GM23338 (cell line): ENCODE measurements at regions not wholly inside any gene's neighbourhood (a gene's known extent, or its start where the extent isn't known, plus 50 kb on each side); places are given as distances from the start of the nearest gene placed in this dataset.

Experiments used
- CREB1 ChIP-seq: fragments of 250-450 bp; sonication (Bioruptor Pico); IDR thresholded peaks from 2 replicates; pipeline ENCODE4 v1.5.0; 2020; ENCODE audit warnings: low read depth, mild to moderate bottlenecking, moderate library complexity
- CTCF ChIP-seq, 2 experiments: fragments of 200-600 bp in 1 of 2; sonication (generic) in 1 of 2; conservative IDR thresholded peaks; 2 replicates each; pipeline versions ENCODE4 v1.5.1 to v1.6.1; 2016 to 2017; ENCODE audit warnings: antibody characterized with exemption in 2 of 2, low read depth in 2 of 2, mild to moderate bottlenecking in 2 of 2, moderate library complexity in 1 of 2
- EZH2 ChIP-seq: fragments of 200-600 bp; sonication (generic); IDR thresholded peaks from one replicate; pipeline ENCODE4 v1.8.0; 2017; ENCODE audit warnings: antibody characterized with exemption, mild to moderate bottlenecking, low read depth; ENCODE audit not compliant: unreplicated experiment
- NANOG ChIP-seq: IDR thresholded peaks from 2 replicates; pipeline ENCODE4 v1.6.1; 2016; ENCODE audit warnings: antibody characterized with exemption, borderline replicate concordance
- POLR2AphosphoS5 ChIP-seq: IDR thresholded peaks from 2 replicates; pipeline ENCODE4 v1.6.1; 2016; ENCODE audit warnings: antibody characterized with exemption, low read depth

GRCh38 chr16:66091471-66091891, 275.0 kb upstream of the CDH5 start:
- TF ChIP-seq CTCF (conservative IDR thresholded peaks at IDR 0.05; ENCODE audit: low read depth in 2 of 2) (no peak), NANOG (no peak), POLR2AphosphoS5 (no peak), CREB1 (CRISPR knock-in tag) (no peak), EZH2 (no peak)
